ENCODE measurements at regions not wholly inside any gene's neighbourhood (a gene's known extent, or its start where the extent isn't known, plus 50 kb on each side); places are given as distances from the start of the nearest gene placed in this dataset.
"Not testable (repeated sequence)": the region's sequence is repeated elsewhere in the genome, so short reads cannot be mapped to it uniquely, and the experiment has no call there.

DNA sequence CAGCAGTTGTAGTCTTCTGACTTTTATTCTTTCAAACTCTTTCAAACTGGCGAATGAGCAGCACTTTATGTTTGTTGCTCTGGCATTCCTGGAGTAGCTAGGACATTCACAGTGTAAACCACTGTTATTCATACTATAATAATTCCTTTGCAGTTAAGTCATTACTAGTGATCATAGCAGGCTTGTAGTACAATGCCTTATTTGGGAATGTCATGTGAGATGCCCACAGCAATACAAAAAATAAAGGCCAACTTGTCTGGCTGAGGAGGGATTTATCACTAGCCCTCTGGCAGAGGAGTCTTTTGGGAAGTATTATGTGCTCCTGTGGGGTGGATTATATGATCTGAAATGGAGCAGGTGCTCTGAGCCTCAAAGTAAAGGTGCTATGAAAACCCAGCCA is 197.2 kb downstream of the VGLL3 start:
- no peak for DNase-seq

DNA sequence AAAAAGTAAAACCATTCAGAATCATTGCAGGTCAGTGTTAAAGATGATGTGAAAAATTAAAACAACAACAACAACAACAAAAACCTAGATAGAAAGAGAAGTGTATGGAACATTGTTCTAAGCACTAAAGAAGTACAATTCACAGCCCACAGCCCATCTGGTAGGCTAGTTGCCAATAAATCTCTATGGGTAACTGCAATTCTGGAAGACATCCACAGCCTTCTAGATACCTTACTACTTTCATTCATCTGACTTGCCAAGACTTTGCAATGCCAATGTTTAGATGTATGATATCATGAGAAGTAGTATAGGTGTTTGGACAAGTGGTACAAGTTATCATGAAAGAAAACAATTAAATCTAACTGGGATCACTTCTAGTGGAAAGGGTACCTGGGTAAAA is 198.6 kb downstream of the VGLL3 start:
- DNase-seq, result no peak

DNA sequence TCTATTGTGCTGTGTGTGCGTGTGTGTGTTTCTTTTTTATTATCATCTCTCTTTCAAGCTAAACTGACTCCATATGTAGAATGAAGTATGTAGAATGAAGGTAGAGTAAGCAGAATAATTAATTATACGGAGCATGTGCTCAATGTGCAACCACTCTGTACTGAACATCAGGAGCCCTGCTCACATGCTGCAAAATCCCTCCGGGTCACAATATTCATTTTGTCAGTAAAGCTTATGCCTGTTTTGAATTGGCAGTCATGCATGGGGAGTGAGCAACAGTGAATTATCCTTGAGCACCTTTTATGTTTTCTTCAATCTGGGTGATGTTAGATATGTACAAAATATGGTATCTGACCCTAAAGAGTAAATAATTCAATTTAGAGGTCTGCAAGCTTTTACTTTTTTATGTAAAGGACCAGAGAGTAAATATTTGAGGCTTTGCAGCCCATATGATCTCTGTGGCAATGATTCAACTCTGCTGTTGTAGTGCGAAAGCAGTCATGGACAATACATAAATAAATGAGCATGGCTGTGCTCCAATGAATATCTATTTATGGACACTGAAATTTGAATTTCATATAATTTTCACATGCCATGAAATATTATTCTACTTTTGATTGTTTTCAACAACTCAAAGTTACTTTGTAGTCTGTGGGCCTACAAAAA is 199.9 kb downstream of the VGLL3 start:
- no peak for DNase-seq

DNA sequence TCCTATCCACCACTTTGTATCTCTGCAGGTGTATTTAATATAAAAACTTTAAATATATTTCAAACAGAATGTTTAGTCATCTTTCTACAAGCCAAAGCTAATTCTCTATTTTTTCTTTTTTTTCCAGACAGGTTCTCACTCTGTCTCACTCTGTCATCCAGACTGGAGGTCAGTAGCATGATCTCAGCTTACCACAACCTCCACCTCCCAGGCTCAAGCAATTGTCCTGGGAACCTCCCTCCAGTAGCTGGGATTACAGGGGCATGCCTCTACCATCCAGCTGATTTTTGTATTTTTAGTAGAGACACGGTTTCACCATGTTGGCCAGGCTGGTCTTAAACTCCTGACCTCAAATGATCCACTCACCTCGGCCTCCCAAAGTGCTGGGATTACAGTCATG is 202.6 kb downstream of the VGLL3 start:
- no peak for DNase-seq

DNA sequence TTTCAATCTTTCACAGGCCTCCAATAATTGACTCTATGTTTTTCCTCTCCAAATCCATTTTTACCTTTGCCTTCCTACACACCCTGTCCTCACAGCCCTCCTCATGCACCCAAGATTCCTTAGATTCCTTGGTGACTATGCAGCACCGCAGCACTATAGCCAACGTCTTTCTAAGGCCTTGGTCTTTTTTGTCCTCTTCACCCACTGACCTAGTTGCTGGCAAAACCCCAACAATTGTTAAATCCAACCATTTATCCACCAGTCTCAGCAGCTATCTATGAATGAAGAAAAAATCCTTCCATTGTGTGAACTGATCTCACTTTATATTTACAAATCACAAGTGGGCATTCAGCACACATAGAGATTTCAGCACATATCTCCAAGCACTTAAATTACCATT is 203.9 kb downstream of the VGLL3 start:
- no peak for DNase-seq

DNA sequence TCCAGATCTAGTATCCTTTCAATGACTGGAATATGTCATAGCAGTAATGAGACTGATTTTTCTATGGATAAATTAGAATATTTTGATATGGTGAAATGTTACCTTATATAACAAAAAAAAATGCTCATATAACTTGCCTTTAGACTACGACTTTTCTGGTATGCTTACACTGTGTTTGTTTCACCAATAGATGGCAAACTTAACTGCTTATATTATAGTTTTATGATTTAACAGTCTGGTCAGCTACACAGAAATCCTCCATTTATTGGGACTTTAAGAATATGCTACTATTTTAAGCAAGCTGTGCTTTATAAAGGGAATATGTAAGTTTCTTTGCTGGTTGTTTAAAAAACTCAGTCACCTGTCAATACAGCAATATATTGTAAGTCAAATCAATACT is 205.6 kb downstream of the VGLL3 start:
- no peak for DNase-seq

DNA sequence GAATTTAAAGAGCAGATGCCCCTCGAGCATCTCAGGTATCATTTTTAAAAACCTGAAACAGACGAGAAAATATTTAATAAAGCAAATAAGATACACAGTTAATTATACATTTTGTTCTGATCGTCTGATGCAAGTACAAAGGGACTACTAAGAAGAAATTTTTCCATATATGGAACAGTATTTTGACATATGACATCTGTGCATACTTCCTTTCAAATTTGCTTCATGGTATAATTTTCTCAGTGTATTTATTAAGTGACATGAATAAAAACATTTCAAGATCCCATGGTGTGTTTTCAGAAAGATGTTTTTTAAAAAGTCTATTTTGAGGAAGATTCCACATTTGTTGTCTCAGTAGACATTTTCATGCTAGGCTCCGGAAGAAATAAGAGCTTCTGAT is 208.1 kb downstream of the VGLL3 start:
- no peak for DNase-seq

DNA sequence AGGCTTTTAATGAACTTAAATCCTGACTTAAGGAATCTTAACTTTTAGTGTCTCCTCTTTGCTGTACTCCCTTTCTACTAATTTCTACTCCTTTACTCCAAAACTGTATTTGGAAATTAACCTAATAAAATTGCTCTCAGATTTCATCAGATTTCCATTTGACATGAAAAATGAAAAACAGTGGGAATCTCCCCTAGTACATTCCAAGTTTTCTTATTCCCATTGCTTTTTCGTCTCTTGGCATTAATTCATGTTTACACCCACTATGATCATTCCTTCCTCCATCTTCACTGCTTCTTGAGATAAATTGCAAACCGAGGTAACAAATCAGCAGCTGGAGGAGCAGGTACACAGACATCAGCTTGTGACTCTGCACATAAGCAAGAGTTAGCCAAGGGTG is 208.7 kb downstream of the VGLL3 start:
- no peak for DNase-seq

DNA sequence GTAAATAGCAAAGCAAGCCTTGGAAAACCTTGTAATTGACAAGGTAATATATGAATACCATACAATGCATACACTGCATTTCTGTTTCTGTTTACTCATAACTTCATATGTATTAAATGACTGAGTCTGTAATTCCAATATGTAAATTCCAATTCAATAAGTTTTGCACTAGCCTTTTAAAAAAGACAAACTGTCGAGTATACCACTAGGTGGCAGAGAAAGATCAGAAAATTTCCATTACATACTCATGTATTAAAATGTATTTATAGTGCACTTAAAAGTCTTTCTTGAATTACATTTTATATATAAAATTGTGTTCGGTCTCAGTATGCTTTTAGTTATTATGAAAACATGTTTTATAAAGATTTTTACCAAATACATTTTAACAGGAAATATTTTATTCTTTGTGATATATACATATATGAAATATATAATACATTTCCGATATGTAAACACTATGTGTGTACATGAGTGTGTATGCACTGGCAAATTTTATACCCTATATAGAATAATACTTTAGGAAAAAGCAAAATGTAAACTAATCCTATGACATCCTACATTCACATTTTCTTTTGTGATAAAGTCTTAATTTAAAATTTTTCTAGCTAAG is 216.8 kb downstream of the VGLL3 start:
- peak; percentile 32 for DNase-seq

DNA sequence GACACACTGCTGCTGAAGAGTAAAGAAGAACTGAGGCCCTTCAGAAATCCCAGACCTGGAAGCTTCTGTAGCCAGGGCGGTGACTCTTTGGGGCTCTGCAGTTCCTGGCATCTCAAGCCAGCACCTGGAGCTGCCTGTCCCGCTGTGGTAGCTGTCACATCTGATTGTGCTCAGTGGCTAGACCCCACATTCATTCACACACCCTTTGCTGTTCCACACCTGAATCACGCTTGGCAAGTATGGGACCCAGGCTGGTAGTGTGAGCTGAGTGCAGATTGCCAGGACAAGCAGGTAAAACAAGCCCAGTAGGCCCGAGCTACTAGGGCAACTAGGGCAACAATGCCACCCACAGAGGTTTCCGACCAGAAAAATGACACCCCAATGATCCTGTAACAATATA is 218.2 kb downstream of the VGLL3 start:
- DNase-seq, result no peak

DNA sequence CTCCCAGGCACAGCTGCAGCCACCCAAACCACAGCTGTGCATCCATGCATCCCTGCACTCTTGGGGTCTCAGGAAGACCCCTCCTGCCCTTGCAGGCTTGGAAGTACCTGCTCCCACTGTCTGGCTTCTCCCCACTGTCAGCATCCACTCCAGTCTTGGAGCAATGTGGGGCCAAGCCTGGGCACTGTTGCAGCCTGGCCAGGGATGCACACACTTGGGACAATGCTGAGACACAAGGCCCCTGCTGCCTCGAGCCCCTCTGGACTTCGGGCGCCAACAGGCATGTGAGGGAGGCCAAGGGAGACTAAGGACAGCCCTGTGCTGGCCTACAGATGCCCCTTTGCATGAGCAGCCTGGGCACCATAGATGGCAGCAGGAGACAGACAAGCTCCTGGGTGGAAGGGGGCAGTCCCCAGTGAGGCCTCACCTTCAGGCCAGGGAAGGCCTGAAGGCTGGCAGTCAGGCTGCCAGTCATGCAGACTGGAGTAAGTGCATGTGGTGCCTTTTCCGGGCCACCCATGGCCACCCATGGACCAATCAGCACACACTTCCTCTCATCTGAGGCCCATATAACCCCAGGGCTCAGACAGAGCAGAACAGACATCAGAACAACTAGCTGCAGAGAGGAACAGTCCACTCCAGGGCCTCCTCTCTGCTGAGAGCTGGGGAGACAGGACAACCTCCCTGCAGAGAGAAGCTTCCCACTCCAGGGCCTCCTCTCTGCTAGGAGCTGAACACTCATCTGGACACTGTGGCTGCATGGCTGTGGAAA is 219.0 kb downstream of the VGLL3 start:
- no peak for DNase-seq

DNA sequence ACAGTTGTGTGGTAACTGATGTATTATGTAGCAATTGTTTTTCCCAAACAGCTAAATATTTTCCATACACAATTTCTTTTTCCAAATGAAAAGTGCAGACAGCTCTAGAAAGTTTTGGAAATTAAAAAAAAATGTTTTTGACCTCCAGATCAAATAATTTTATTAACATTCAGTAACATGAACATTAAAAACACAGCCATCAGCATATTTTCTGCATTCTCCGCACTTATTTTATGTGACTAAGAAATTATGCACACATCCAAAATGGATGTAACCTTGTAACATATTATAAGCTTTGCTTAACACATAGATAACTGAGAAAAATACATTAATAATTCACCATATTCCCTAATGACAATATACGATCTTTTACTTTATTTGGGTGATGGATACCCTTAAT is 224.6 kb downstream of the VGLL3 start:
- DNase-seq, result no peak

DNA sequence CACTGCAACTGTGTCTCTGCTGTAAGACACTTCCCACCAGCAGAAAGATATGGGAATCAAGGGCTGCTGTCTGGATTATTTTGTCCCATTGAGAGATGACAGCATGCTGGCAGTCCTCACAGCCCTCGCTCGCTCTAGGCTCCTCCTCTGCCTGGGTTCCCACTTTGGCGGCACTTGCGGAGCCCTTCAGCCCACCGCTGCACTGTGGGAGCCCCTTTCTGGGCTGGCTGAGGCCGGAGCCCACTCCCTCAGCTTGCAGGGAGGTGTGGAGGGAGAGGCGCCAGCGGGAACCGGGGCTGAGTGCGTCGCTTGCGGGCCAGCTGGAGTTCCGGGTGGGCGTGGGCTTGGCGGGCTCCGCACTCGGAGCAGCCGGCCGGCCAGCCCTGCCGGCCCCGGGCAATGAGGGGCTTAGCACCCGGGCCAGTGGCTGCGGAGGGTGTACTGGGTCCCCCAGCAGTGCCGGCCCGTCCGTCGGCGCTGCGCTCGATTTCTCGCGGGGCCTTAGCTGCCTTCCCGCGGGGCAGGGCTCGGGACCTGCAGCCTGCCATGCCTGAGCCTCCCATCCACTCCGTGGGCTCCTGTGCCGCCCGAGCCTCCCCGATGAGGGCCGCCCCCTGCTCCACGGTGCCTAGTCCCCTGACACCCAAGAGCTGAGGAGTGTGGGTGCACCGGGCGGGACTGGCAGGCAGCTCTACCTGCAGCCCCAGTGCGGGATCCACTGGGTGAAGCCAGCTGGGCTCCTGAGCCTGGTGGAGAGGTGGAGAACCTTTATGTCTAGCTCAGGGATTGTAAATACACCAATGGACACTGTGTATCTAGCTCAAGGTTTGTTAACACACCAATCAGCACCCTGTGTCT is 233.4 kb downstream of the VGLL3 start:
- DNase-seq, result not testable (repeated sequence)

DNA sequence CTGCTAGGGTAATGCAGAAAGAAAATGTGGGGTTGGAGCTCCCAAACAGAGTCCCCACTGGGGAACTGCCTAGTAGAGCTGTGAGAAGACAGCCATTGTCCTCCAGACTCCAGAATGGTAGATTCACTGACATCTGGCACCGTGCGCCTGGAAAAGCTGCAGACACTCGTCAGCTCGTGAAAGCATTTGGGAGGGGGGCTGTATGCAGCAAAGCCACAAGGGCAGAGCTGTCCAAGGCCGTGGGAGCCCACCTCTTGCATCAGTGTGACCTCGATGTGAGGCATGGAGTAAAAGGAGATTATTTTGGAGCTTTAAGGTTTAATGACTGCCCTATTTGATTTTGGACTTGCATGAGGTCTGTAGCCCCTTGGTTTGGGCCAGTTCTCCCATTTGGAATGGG is 242.9 kb downstream of the VGLL3 start:
- no peak for DNase-seq

DNA sequence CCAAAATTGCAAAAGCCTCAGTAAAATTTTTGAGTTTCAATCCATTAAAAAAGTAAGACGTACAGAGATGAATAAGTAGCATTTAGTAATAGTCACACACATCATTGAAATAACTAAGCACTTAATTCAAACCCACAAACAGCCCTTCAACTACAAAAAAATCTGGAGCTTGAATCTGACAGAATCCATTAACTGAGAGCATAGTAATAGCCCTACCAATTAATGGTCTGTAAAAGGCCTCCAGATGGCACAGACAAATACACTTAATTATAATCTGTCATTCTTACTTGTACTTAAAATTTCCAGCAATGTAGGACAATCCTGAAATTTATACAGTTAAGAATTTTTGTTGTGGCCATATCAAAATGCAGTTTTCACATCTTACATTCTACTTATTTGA is 246.9 kb downstream of the VGLL3 start:
- DNase-seq, result no peak

DNA sequence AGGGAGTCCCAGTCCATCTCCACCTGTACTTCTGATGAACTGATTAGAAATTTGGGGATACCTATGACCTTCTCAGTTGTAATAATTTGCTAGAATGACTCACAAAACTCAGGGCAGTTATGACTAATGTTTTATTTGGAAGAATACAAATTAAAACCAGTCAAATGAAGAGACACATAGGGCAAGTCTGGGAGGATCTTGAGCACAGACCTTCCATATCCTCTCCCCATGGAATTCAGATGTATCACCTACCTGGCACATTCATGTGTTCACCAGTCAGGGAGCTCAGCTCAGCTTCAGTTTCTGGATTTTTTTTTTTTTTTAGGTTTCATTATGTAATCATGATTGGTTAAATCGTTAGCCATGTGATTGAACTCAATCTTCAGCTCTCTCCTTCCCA is 247.7 kb downstream of the VGLL3 start:
- no peak for DNase-seq

DNA sequence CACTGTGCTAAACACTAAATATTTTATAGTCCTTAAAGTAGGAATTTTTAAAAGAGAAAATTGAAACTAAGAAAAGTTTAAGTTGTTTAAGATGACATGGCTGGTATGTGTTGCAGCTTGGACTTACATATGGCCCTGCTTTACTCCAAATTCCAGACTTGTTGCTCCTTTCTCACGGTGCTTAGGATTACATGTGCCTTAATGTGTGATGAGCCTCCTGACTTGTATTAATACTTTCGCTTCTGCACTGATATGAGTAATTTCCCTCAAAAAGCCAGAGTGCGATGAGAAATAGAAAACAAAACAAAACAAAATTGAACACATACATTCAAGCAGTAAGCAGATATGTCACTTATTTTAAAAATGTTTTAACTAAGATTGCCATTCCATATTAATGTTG is 250.2 kb downstream of the VGLL3 start:
- no peak for DNase-seq

DNA sequence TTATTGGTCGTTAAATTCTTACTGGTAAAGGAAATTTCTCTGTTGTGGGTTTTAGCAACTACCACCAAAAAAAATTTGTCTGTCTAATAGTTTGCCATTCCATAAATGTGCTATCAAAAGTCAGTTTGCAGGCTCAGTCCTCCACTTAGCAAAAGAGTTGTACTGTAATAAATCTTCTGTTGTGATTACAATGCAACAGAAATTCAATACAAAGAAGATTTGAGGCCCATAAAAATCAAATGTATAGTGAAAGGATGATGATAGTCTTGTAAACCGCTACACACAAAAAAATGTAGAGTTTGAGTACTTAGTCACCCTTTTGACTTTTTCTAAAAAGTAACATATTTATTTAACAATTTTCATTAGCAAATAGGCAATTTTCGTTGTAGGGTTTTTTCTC is 251.7 kb downstream of the VGLL3 start:
- no peak for DNase-seq

DNA sequence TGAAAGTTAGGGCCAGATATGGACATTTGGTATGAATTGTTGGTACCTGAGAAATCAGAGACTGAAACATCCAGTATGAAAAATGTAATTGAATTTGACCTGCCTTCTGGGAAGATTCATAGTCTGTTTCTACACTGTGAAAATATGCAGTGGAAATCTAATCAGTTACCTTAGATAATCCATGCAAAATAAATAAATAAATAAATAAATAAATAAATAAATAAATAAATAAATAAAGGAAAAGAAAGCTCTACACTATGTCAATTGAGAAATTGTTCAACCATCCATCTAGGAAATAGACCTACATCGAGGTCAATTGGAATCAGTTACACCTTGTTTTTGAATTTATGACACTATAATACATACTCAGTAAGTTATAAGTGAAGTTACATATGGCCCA is 252.3 kb downstream of the VGLL3 start:
- no peak for DNase-seq

DNA sequence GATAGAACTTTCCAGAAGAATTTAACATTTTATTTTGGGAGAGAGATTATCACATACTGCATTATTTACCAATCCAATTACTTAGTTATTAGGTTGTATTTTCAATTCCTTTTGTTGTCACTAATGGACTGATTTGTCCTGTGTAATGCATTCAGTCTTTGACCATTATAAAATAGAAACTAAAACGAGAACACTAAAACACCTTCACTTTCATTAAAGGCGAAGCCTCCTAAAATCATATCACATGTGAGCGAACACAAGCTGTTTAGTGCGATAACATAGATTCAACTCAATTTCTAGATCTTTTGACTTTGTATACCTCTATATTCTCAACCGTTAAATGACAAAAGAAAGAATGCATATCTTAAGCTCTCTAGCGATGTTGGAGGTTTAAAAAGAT is 253.4 kb downstream of the VGLL3 start:
- DNase-seq, result no peak

DNA sequence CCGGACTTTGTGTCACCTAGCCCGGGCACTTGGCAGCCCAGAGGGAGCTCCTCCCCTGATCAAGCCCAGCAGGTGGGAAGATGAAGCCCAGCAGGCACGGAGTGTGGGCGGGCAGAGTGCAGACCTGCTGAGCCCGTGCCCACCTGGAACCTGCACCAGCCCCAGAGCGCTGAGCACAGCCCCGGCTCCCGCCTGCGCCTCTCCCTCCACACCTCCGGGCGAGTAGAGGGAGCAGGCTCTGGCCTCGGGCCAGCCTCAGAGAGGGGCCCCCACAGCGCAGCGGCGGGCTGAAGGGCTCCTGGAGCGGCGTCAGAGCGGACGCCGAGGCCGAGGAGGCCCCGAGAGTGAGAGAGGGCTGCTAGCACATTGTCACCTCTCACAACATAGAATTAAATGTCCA is 257.7 kb downstream of the VGLL3 start:
- no peak for DNase-seq

DNA sequence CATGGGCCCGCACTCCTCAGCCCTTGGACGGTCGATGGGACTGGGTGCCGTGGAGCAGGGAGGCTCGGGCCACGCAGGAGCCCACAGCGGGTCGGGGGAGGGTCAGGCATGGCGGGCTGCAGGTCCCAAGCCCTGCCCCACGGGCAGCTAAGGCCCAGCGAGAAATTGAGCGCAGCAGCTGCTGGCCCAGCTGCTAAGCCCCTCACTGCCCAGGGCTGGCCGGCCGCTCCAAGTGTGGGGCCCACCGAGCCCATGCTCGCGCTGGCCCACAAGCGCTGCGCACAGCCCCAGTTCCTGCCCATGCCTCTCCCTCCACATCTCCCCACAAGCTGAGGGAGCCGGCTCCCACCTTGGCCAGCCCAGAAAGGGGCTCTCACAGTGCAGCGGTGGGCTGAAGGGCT is 259.4 kb downstream of the VGLL3 start:
- no peak for DNase-seq

DNA sequence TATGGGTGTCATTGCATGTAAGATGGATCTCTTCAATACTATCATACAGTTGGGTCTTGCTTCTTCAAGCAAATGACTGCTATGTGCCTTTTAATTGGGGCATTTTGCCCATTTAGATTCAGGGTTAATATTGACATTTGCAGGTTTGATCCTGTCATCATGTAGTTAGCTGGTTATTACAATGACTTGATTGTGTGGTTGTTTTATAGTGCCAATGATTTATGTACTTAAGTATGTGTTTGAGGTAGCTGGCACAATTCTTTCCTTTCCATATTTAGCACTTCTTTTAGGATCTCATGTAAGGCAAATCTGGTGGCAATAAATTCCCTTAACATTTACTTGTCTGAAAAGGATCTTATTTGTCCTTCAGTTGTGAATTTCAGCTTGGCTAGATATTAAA is 267.5 kb downstream of the VGLL3 start:
- DNase-seq, result no peak

DNA sequence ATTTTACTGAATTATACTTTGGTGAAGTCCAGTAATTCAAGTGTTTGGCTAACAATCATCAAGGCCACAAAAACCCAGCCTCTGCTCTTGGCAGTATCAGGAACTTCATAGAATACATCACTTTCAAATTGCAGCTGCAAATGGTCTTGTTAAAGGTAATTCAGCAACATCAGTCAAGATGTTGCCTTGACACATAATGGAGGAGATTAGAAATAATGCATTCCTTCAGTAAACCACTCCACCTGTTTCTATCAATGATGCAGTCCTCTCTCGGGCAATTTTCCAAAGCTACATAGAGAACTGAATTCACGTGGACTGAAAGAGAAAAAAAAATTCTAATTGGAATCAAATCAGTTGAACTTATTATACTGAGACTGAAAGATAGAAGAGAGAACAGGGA is 279.3 kb downstream of the VGLL3 start:
- no peak for DNase-seq
